H1 (cell line): ENCODE measurements at regions not wholly inside any gene's neighbourhood (a gene's known extent, or its start where the extent isn't known, plus 50 kb on each side); places are given as distances from the start of the nearest gene placed in this dataset.
"Not testable (repeated sequence)": the region's sequence is repeated elsewhere in the genome, so short reads cannot be mapped to it uniquely, and the experiment has no call there.

Experiments
- CTCF ChIA-PET: fragments of 300-600 bp; sonication (Branson Sonifier 250); formaldehyde crosslinking; loops from one replicate; lab custom pipeline; 2021; ENCODE audit not compliant: partially characterized antibody; lab: Charles Lee
- POLR2A ChIA-PET: fragments of 300-600 bp; sonication (Branson Sonifier 250); formaldehyde crosslinking; loops from one replicate; lab custom pipeline; 2021; ENCODE audit warnings: inconsistent platforms; ENCODE audit not compliant: partially characterized antibody; lab: Charles Lee
- DNase-seq, 2 experiments: peaks; one replicate each; pipeline versions ENCODE4 v3.0.0 to v3.0.0-alpha.2; 2010 to 2022; ENCODE audit warnings: low spot score in 2 of 2, low read depth in 1 of 2, mixed read lengths in 1 of 2
- FAIRE-seq: peaks from 2 replicates; lab custom pipeline; 2011; peaks lifted over from hg19 to GRCh38; lab: Jason Lieb, UNC
- H2AFZ ChIP-seq: 2 replicates; pipeline ENCODE4 v1.8.1; 2012; ENCODE audit warnings: low read length, inconsistent platforms
- H2AK5ac ChIP-seq: 2 replicates; pipeline ENCODE4 v1.6.1; 2013; ENCODE audit warnings: low read depth, low read length
- H2BK120ac ChIP-seq: replicated peaks from 2 replicates; pipeline ENCODE3; 2013; ENCODE audit warnings: low read depth, low read length, inconsistent platforms
- H2BK12ac ChIP-seq: 2 replicates; pipeline ENCODE4 v1.6.1; 2013; ENCODE audit warnings: low read depth, low read length
- H2BK15ac ChIP-seq: 2 replicates; pipeline ENCODE4 v1.6.1; 2013; ENCODE audit warnings: low read length
- H2BK20ac ChIP-seq: 2 replicates; pipeline ENCODE4 v1.6.1; 2013; ENCODE audit warnings: low read length
- H2BK5ac ChIP-seq: 2 replicates; pipeline ENCODE4 v1.6.1; 2013; ENCODE audit warnings: low read depth, low read length
- H3K14ac ChIP-seq: 2 replicates; pipeline ENCODE4 v1.6.1; 2013; ENCODE audit warnings: inconsistent platforms; ENCODE audit not compliant: insufficient read length
- H3K18ac ChIP-seq: 2 replicates; pipeline ENCODE4 v1.6.1; 2013; ENCODE audit warnings: low read length; ENCODE audit errors: extremely low read depth
- H3K23ac ChIP-seq: 2 replicates; pipeline ENCODE4 v1.6.1; 2013; ENCODE audit warnings: inconsistent platforms; ENCODE audit not compliant: insufficient read length
- H3K23me2 ChIP-seq: 2 replicates; pipeline ENCODE4 v1.6.1; 2013; ENCODE audit warnings: low read depth, low read length
- H3K27ac ChIP-seq: 2 replicates; pipeline ENCODE4 v1.6.1; 2011; ENCODE audit warnings: low read depth, low read length, inconsistent platforms
- H3K27me3 ChIP-seq, 4 experiments: replicated peaks in 1 of 4; 1 replicate in 1 of 4; 2 replicates in 3 of 4; pipeline versions ENCODE4 v1.6.1 to v1.8.1; 2011 to 2013; ENCODE audit warnings: low read length in 3 of 4, mild to moderate bottlenecking in 3 of 4, inconsistent platforms in 2 of 4, mixed read lengths in 2 of 4, moderate library complexity in 1 of 4; ENCODE audit not compliant: control insufficient read depth in 3 of 4, insufficient read depth in 3 of 4; ENCODE audit errors: extremely low read depth in 1 of 4
- H3K36me3 ChIP-seq, 4 experiments: 2 replicates each; pipeline versions ENCODE4 v1.6.1 to v1.8.1; 2011 to 2013; ENCODE audit warnings: mild to moderate bottlenecking in 4 of 4, low read length in 3 of 4, moderate library complexity in 2 of 4, control low read depth in 1 of 4, inconsistent platforms in 1 of 4; ENCODE audit not compliant: insufficient read depth in 4 of 4, control insufficient read depth in 2 of 4
- H3K4ac ChIP-seq: replicated peaks from 2 replicates; pipeline ENCODE3; 2013; ENCODE audit warnings: low read length, low read depth, mixed read lengths, inconsistent platforms; ENCODE audit not compliant: insufficient read length
- H3K4me1 ChIP-seq, 4 experiments: replicated peaks in 1 of 4; 1 replicate in 1 of 4; 2 replicates in 3 of 4; pipeline versions ENCODE4 v1.6.1 to v1.8.1; 2011 to 2013; ENCODE audit warnings: low read length in 3 of 4, inconsistent platforms in 2 of 4, mixed read lengths in 1 of 4; ENCODE audit not compliant: insufficient read depth in 4 of 4, control insufficient read depth in 3 of 4
- H3K4me2 ChIP-seq, 2 experiments: 2 replicates each; pipeline versions ENCODE4 v1.6.1 to v1.8.1; 2011 to 2013; ENCODE audit warnings: low read depth in 2 of 2, low read length in 2 of 2, control low read depth in 1 of 2, inconsistent platforms in 1 of 2, mild to moderate bottlenecking in 1 of 2; ENCODE audit not compliant: insufficient read depth in 1 of 2
- H3K4me3 ChIP-seq, 4 experiments: fragments of 200-600, 300-600 bp in 1 of 4; sonication (generic), shearing (Covaris generic), sonication (Bioruptor Twin) in 1 of 4; 2 replicates each; pipeline versions ENCODE4 v1.5.1 to v1.8.1; 2011 to 2016; ENCODE audit warnings: low read length in 4 of 4, low read depth in 3 of 4, control low read depth in 2 of 4, inconsistent platforms in 2 of 4, mild to moderate bottlenecking in 2 of 4, mixed read lengths in 1 of 4, moderate library complexity in 1 of 4; ENCODE audit not compliant: insufficient read depth in 2 of 4; ENCODE audit errors: extremely low read depth in 1 of 4
- H3K56ac ChIP-seq: replicated peaks from 2 replicates; pipeline ENCODE3; 2013; ENCODE audit warnings: low read depth, mild to moderate bottlenecking, mixed read lengths, low read length, inconsistent platforms; ENCODE audit not compliant: insufficient read length
- H3K79me1 ChIP-seq: 2 replicates; pipeline ENCODE4 v1.6.1; 2013; ENCODE audit warnings: low read depth, low read length, control low read depth
- H3K79me2 ChIP-seq, 2 experiments: 2 replicates each; pipeline versions ENCODE4 v1.6.1 to v1.8.1; 2012 to 2013; ENCODE audit warnings: low read length in 2 of 2, mild to moderate bottlenecking in 2 of 2, inconsistent platforms in 1 of 2; ENCODE audit not compliant: insufficient read depth in 2 of 2, control insufficient read depth in 1 of 2
- H3K9ac ChIP-seq, 4 experiments: replicated peaks in 1 of 4; 1 replicate in 1 of 4; 2 replicates in 3 of 4; pipeline versions ENCODE4 v1.6.1 to v1.8.1; 2011 to 2013; ENCODE audit warnings: low read depth in 3 of 4, low read length in 3 of 4, control low read depth in 2 of 4, mild to moderate bottlenecking in 2 of 4, moderate library complexity in 2 of 4, inconsistent platforms in 1 of 4; ENCODE audit errors: extremely low read depth in 1 of 4
- H3K9me3 ChIP-seq, 2 experiments: 2 replicates each; pipeline versions ENCODE4 v1.6.1 to v1.8.1; 2012 to 2013; ENCODE audit warnings: mild to moderate bottlenecking in 2 of 2, moderate library complexity in 2 of 2, control low read depth in 1 of 2, inconsistent platforms in 1 of 2, low read depth in 1 of 2, low read length in 1 of 2, mixed read lengths in 1 of 2; ENCODE audit not compliant: insufficient read depth in 2 of 2
- H4K20me1 ChIP-seq, 2 experiments: replicated peaks in 1 of 2; 2 replicates each; pipeline versions ENCODE3 to v1.8.1; 2011 to 2013; ENCODE audit warnings: inconsistent platforms in 2 of 2, low read length in 2 of 2, mild to moderate bottlenecking in 1 of 2; ENCODE audit not compliant: insufficient read depth in 2 of 2, control insufficient read depth in 1 of 2
- H4K5ac ChIP-seq: 2 replicates; pipeline ENCODE4 v1.6.1; 2013; ENCODE audit warnings: low read length, low read depth, mixed read lengths, inconsistent platforms; ENCODE audit not compliant: insufficient read length
- H4K8ac ChIP-seq: 2 replicates; pipeline ENCODE4 v1.8.0; 2013; ENCODE audit warnings: mild to moderate bottlenecking, moderate library complexity, low read length, inconsistent platforms; ENCODE audit not compliant: insufficient read depth; ENCODE audit errors: extremely low read depth
- H4K91ac ChIP-seq: replicated peaks from 2 replicates; pipeline ENCODE3; 2013; ENCODE audit warnings: low read length, mixed read lengths, inconsistent platforms; ENCODE audit not compliant: insufficient read length
- WGBS, 2 experiments: shearing (Covaris generic) in 1 of 2; methylation state at CpG; one replicate each; pipeline versions ENCODE4 v1.1.6 to v1.1.7; 2013 to 2015; ENCODE audit warnings: low lambda C conversion rate in 2 of 2, mixed read lengths in 2 of 2, inconsistent platforms in 1 of 2, low coverage in 1 of 2, missing lambda C conversion rate in 1 of 2; ENCODE audit not compliant: insufficient replicate concordance in 2 of 2, insufficient coverage in 1 of 2, insufficient read length in 1 of 2; ENCODE audit errors: extremely low coverage in 1 of 2, missing lambda C conversion rate in 1 of 2; 5-methylcytosine and 5-hydroxymethylcytosine counted together

- H3K79me1 ChIP-seq, H3K14ac ChIP-seq, H3K27me3 ChIP-seq, H4K8ac ChIP-seq, H3K4ac ChIP-seq, H2BK12ac ChIP-seq, H3K79me2 ChIP-seq, H2BK120ac ChIP-seq, POLR2A ChIA-PET, H3K27ac ChIP-seq, FAIRE-seq, H3K23ac ChIP-seq, H3K18ac ChIP-seq, H3K9me3 ChIP-seq, H3K9ac ChIP-seq, H4K20me1 ChIP-seq, H2AK5ac ChIP-seq, H4K91ac ChIP-seq, H3K23me2 ChIP-seq, H2BK5ac ChIP-seq, DNase-seq, H2BK20ac ChIP-seq, H2AFZ ChIP-seq, H4K5ac ChIP-seq, H3K36me3 ChIP-seq, H3K4me3 ChIP-seq, H3K4me1 ChIP-seq, H3K56ac ChIP-seq, H3K4me2 ChIP-seq, H2BK15ac ChIP-seq: not testable (repeated sequence)
- CTCF ChIA-PET, result interaction anchor here (1.2 to 1.6 kb wide), 3 partner anchors 10 to 100 kb away, joined by 3 read pairs; no protein-coding TSS in a partner anchor
- 83% methylated on average over 3 of the region's 3 CpGs; no CpG with 5 or more reads in 1 of the 2 experiments for WGBS, 2 experiments
Observed at GRCh38 chr6:16989976-16990375, 111.9 kb upstream of the STMND1 start.
